ENCODE measurements at regions not wholly inside any gene's neighbourhood (a gene's known extent, or its start where the extent isn't known, plus 50 kb on each side); places are given as distances from the start of the nearest gene placed in this dataset.
"Not testable (repeated sequence)": the region's sequence is repeated elsewhere in the genome, so short reads cannot be mapped to it uniquely, and the experiment has no call there.

DNA sequence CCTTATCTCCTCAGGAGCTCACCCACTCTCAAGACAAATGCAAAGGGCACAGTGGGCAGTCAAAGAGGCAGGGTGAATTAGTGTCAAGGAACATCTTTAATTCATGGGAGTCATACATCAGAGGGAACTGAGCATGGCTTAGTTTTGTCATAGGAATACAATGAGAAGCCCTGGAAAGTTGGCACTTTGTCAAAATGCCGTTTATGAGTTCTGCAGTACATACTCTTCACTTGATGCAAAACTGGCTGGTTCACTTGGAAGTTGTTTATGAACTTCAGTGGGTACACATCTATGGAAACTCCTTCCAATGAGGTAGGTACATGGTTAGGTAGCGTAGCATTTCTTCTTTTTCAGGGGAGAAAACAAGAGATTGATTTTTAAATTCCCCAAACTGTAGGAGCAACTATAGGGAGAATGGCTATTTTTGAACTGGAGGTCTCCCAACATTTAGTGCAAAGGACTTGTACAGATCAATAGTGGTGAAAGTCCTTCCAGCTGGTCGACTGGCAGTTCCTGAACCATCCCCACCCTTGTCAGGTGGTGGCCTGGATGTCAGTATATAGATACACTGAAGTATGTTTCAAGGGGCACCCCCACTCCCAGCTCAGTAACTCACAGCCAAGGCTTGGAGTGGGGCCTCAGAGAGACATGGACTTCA lies 580.5 kb downstream of the REEP3 start:
- Mint-ChIP-seq H3K9me3 (peaks cover 0 to 6% (median 0%) of the 10 kb centered on the region in 6 donors), H3K4me1 (no peaks in the 10 kb centered on the region), H3K27ac (no peak overlapping the region), H3K27me3 (ENCODE audit: low read depth in 3 of 3) (peaks cover 0 to 3% (median 0%) of the 10 kb centered on the region in 3 donors), H3K4me3 (no peak overlapping the region), H3K36me3 (no peaks in the 10 kb centered on the region)
- DNase-seq = no peak

DNA sequence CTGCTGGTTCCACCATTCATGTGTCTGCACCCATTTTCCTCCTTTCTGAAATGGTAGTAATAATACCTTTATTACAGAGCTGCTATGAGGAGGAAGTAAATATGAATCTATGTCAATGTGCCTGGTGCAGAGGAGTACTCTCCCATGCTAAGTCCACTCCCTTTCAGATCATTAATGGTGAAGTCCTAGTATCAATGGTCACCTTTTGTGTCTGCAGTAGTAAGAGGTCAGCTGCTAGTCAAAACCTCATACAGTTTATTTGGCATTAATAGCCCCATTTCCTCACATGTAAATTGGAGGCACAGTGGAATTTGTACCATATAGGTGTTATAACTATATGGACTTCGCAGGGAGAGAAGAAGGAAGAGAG lies 581.0 kb downstream of the REEP3 start:
- Mint-ChIP-seq H3K27ac (no peak overlapping the region), H3K4me3 (no peak overlapping the region), H3K27me3 (ENCODE audit: low read depth in 3 of 3) (peaks cover 0 to 3% (median 0%) of the 10 kb centered on the region in 3 donors), H3K4me1 (no peaks in the 10 kb centered on the region), H3K36me3 (no peaks in the 10 kb centered on the region), H3K9me3 (peaks cover 0 to 6% (median 0%) of the 10 kb centered on the region in 6 donors)
- DNase-seq = no peak

DNA sequence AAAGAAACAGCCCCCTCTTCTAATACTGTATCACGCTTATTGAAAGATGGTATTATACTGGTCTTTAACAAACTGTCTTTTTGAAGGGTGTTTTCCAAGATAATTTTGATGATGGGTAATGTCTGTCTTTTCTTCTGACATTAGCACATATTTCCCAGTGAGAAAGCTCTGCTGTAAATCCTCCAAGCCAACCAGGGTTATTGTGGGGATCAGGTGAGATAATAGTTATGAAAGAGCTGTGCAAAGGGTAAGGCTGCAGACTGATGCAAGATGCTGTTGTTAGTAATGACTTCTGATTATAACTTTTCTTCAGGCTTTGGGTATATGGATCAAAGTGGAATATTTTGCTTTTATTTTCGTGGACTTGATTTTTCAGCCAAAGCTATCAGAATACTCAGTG lies 581.7 kb downstream of the REEP3 start:
- Mint-ChIP-seq H3K4me3 (no peak overlapping the region), H3K9me3 (peaks cover 0 to 6% (median 0%) of the 10 kb centered on the region in 6 donors), H3K36me3 (no peaks in the 10 kb centered on the region), H3K4me1 (no peaks in the 10 kb centered on the region), H3K27me3 (ENCODE audit: low read depth in 3 of 3) (peaks cover 0 to 3% (median 0%) of the 10 kb centered on the region in 3 donors), H3K27ac (no peak overlapping the region)
- DNase-seq = no peak

DNA sequence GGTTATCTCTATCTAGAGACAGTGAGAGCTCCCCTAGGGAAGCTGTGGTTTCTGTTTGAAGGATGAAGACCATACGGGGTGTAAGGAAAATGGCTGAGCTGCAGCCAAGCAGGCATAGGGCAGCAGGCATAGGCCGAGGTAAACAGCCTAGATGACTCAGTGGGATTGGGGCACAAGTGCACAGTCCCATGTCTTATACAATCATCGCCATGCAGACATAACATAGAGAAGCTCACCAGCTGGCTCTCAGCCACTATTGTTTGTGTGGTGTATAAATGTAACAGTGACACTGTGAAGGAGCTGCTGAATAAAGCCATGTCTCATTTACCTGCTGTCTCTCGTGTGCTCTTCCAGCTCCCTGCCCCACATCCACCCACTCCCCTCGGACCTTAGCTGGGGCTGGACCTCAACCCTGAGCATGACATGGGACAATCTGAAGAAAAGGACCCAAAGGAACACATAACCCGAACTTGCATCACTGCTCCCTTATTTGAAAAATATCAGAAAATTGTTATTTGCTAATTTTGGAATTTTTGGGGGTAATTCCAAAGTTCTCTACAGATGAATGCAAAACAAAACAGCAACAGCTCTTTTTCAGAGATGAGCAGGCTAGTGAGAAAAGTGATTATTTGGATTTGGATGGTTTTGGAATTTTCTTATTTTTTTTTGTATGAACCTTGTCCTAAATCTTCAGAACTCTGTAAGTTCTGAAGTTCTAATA lies 582.7 kb downstream of the REEP3 start:
- no peak overlapping the region for H3K27ac Mint-ChIP-seq
- H3K4me1 Mint-ChIP-seq = no peaks in the 10 kb centered on the region
- no peaks in the 10 kb centered on the region for H3K36me3 Mint-ChIP-seq
- H3K9me3 Mint-ChIP-seq = peaks cover 0 to 6% (median 0%) of the 10 kb centered on the region in 6 donors
- DNase-seq = no peak
- H3K4me3 Mint-ChIP-seq = no peak overlapping the region
- no peaks in the 10 kb centered on the region for H3K27me3 Mint-ChIP-seq (ENCODE audit: low read depth in 3 of 3)

DNA sequence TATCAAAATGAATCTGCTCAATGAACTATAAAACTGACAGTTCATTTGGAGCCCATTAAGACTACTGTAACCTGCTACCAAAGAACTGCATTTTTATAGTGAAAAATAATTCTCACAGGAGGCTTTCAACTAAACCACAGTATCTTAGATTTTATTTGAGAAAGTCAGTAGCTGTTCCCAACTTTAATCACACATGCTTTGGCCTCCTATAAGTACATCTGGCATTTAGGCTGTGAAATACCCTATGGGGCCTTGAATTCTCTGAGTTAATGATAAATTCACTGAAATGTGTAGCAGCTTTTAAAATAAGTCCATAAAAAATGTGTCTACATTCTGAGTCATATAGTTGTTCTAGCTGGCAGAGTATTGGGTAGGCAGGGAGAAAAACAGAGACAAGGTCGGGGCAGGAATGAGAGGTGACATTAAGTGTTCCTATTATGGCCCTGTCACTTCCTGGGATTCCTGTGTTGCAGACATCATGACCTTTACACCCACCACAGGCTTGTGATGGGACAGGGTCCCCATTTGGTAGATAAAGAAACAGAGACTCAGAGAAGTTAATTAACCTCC lies 588.8 kb downstream of the REEP3 start:
- Mint-ChIP-seq H3K27me3 (ENCODE audit: low read depth in 3 of 3) (peaks cover 0 to 3% (median 2%) of the 10 kb centered on the region in 3 donors), H3K36me3 (no peaks in the 10 kb centered on the region), H3K4me3 (no peak overlapping the region), H3K4me1 (peaks cover 0 to 7% of the 10 kb centered on the region in 2 donors), H3K9me3 (peaks cover 0 to 8% (median 0%) of the 10 kb centered on the region in 6 donors), H3K27ac (no peak overlapping the region)
- no peak for DNase-seq

DNA sequence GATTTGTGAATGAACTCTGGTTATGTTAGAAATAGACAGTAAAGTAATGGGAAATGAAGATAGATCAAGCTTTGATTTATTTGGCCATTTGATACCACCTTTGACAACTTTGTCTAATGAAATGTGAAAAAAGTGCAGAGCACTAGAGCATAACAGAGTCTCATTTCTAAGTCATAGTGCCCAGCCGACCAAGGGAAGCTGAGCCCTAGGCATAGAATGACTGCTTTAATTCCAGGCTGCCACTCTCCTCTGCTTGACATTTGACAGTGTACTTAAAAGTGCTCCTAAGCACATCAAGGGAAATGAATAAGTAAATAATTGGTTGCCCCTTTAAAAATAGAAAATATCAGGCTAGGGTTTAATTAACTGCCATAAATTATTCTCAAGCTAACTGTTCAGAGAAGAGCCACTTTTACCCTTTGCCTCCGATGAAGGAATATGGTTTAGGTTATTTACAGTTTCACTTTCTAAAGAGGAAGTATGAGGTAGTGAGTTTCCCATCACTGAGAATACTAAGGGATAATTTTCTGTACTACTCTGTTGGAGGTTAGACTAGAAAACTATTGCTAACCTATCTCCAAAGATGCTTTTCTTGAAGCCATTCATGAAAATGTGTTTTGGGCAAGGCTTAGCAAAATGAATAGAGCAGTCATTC lies 591.6 kb downstream of the REEP3 start:
- peak overlapping the region in 3 of 5 donors; percentile 28 to 40 (median 38) for H3K4me3 Mint-ChIP-seq
- peaks cover 0 to 3% (median 2%) of the 10 kb centered on the region in 3 donors for H3K27me3 Mint-ChIP-seq (ENCODE audit: low read depth in 3 of 3)
- DNase-seq = no peak
- H3K9me3 Mint-ChIP-seq = peaks cover 0 to 8% (median 0%) of the 10 kb centered on the region in 6 donors
- H3K36me3 Mint-ChIP-seq = no peaks in the 10 kb centered on the region
- peaks cover 0 to 7% of the 10 kb centered on the region in 2 donors for H3K4me1 Mint-ChIP-seq
- no peak overlapping the region for H3K27ac Mint-ChIP-seq

DNA sequence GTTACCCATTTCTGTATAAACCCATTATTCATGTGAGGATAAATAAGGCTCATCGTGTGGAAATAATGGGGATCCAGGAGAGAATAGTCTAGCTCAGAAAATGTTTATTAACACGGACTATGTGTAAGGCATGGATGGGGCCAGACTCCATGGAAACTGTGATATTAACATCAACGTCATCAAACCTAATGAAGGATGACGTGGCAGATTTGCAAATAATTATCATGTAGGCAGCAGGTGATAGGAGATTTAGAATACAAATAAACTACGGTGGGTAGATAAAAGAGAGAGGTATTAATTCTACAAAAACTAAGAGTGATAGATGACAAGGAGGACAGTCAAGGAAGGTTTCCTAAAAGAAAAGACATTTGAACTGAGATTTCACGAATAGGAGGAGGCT lies 592.2 kb downstream of the REEP3 start:
- H3K27me3 Mint-ChIP-seq (ENCODE audit: low read depth in 3 of 3) = peaks cover 0 to 3% (median 2%) of the 10 kb centered on the region in 3 donors
- no peak overlapping the region for H3K27ac Mint-ChIP-seq
- peaks cover 0 to 7% of the 10 kb centered on the region in 2 donors for H3K4me1 Mint-ChIP-seq
- H3K36me3 Mint-ChIP-seq = no peaks in the 10 kb centered on the region
- no peak overlapping the region for H3K4me3 Mint-ChIP-seq
- peaks cover 0 to 7% (median 0%) of the 10 kb centered on the region in 6 donors for H3K9me3 Mint-ChIP-seq
- no peak for DNase-seq

DNA sequence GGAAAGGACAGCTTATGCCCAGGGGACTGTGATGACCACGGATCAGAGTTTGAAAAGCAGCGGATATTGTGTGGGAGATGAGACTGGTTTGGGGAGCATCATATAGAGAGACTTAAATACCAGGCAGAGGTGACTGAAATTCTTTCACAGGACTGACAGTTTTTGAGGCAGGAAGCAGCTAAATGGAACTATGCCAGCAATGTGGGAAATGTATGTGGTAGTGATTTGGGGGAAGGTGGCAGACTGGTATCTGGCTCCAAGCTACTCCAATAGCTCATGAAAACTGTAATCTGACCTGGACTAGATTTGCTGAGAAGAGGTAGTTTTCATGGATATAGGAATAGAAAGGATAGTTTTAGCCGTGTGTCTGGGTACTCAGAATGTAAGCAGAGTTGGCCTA lies 592.6 kb downstream of the REEP3 start:
- DNase-seq = no peak
- no peak overlapping the region for H3K4me3 Mint-ChIP-seq
- H3K36me3 Mint-ChIP-seq = no peaks in the 10 kb centered on the region
- H3K4me1 Mint-ChIP-seq = peaks cover 0 to 7% of the 10 kb centered on the region in 2 donors
- H3K9me3 Mint-ChIP-seq = peaks cover 0 to 7% (median 0%) of the 10 kb centered on the region in 6 donors
- H3K27ac Mint-ChIP-seq = no peak overlapping the region
- peaks cover 0 to 3% (median 2%) of the 10 kb centered on the region in 3 donors for H3K27me3 Mint-ChIP-seq (ENCODE audit: low read depth in 3 of 3)

DNA sequence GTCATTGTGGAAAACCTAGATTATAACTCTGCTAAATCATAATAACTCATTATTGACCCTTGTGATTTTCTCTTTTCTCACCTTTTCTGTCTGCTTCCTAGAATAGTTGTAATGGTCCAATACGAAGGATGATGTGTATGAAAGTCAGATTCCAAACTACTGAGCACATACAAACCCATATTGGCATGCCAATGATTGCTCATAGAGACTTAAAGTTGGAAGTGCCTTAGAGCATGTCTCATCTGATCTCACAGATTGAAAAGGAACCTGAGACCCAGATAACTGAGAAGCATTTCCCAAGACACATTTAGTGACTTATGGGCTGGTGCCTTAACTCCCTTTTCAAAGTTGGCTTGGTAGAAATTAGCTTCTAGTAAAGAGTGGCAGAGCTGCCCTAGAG lies 594.3 kb downstream of the REEP3 start:
- no peaks in the 10 kb centered on the region for H3K36me3 Mint-ChIP-seq
- H3K4me1 Mint-ChIP-seq = peaks cover 0 to 7% of the 10 kb centered on the region in 2 donors
- H3K9me3 Mint-ChIP-seq = peaks cover 0 to 7% (median 2%) of the 10 kb centered on the region in 6 donors
- peaks cover 0 to 3% (median 2%) of the 10 kb centered on the region in 3 donors for H3K27me3 Mint-ChIP-seq (ENCODE audit: low read depth in 3 of 3)
- H3K27ac Mint-ChIP-seq = no peak overlapping the region
- no peak overlapping the region for H3K4me3 Mint-ChIP-seq
- no peak for DNase-seq

DNA sequence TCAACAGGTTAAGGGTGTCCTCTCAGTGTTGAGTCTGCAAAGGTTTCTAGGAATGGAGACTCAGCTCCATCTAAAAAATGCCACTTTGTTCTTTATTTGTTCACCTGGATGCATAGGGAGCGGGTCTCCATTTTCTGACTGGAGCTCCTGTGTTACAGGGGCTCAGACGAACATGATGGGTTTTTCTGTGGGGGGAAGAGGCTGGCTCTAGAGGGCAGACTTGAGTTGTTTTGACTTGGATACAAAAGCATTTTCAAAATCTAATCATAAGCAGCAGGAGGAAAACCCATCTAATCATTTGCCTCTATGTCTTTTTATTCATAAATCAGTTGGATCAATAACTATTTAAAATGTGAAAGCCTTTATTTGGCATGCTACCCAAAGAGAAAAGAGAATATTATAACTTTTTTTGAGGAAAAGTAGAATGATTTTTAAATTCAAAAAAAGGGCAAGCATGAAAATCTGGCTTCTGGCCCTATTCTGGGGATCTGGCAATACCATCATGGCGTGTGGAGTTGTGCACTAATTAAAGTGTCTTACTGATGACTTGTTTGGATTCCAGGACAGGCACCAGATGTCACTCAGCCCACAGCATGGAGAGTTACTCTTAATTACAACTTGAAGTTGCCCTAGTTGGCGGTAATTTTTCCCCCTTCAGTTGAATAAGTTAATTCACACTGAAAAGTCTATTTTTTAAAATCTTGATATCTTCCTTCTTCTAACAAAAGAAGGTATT lies 594.9 kb downstream of the REEP3 start:
- peaks cover 0 to 5% (median 1%) of the 10 kb centered on the region in 6 donors for H3K9me3 Mint-ChIP-seq
- H3K27ac Mint-ChIP-seq = no peak overlapping the region
- no peak for DNase-seq
- peaks cover 0 to 3% (median 2%) of the 10 kb centered on the region in 3 donors for H3K27me3 Mint-ChIP-seq (ENCODE audit: low read depth in 3 of 3)
- H3K4me1 Mint-ChIP-seq = peaks cover 0 to 7% of the 10 kb centered on the region in 2 donors
- H3K36me3 Mint-ChIP-seq = no peaks in the 10 kb centered on the region
- H3K4me3 Mint-ChIP-seq = no peak overlapping the region

DNA sequence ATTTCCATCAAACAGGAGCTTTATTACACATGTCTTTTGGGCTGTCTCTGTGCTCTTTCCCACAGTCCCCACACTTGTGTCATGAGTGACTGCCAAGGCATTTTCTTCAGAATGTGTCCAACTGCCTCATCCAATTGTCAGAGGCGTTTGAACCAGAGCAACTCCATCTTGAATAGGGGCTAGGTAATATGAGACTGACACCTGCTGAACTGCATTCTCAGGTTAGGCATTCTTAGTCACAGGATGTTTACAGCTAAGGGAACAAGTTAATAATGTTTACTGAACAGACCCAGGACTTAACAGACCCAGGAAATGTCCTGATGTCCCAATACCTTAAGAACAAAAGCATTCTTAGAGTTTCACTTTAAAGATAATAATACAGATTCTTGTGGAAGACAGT lies 595.5 kb downstream of the REEP3 start:
- peaks cover 0 to 5% (median 1%) of the 10 kb centered on the region in 6 donors for H3K9me3 Mint-ChIP-seq
- DNase-seq = no peak
- no peak overlapping the region for H3K27ac Mint-ChIP-seq
- no peaks in the 10 kb centered on the region for H3K36me3 Mint-ChIP-seq
- peaks cover 0 to 7% of the 10 kb centered on the region in 2 donors for H3K4me1 Mint-ChIP-seq
- H3K4me3 Mint-ChIP-seq = no peak overlapping the region
- peaks cover 0 to 3% (median 2%) of the 10 kb centered on the region in 3 donors for H3K27me3 Mint-ChIP-seq (ENCODE audit: low read depth in 3 of 3)

DNA sequence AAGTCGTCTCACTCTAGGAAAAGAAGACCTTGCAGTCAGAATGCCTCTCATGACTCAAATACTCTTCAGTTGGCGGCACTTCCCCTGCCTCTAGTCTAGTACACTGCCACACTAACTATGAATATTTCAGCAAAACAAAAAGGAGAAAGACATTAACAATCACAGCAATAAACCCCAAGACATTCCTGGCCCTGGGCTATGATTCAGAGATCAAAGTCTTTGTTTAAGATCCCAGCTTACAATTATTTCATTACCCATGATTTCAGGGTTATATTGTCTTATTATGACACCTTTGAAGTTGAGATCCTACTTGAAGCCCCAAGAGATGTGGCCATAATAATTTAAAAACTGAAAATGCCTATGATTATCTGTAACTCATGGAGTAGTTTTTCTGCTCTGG lies 597.5 kb downstream of the REEP3 start:
- no peaks in the 10 kb centered on the region for H3K4me1 Mint-ChIP-seq
- H3K9me3 Mint-ChIP-seq = peaks cover 0 to 6% (median under 1%) of the 10 kb centered on the region in 6 donors
- peaks cover 0 to 2% (median 2%) of the 10 kb centered on the region in 3 donors for H3K27me3 Mint-ChIP-seq (ENCODE audit: low read depth in 3 of 3)
- H3K36me3 Mint-ChIP-seq = no peaks in the 10 kb centered on the region
- no peak overlapping the region for H3K4me3 Mint-ChIP-seq
- no peak for DNase-seq
- H3K27ac Mint-ChIP-seq = no peak overlapping the region

DNA sequence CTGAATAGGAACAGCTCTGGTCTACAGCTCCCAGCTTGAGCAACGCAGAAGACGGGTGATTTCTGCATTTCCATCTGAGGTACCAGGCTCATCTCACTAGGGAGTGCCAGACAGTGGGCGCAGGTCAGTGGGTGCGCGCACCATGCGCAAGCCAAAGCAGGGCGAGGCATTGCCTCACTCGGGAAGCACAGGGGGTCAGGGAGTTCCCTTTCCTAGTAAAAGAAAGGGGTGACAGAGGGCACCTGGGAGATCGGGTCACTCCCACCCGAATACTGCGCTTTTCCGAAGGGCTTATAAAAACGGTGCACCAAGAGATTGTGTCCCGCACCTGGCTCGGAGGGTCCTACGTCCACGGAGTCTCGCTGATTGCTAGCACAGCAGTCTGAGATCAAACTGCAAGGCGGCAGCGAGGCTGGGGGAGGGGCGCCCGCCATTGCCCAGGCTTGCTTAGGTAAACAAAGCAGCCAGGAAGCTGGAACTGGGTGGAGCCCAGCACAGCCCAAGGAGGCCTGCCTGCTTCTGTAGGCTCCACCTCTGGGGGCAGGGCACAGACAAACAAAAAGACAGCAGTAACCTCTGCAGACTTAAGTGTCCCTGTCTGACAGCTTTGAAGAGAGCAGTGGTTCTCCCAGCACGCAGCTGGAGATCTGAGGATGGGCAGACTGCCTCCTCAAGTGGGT lies 599.2 kb downstream of the REEP3 start:
- not testable (repeated sequence) for DNase-seq; H3K27me3 Mint-ChIP-seq (ENCODE audit: low read depth in 3 of 3); H3K9me3 Mint-ChIP-seq; H3K4me1 Mint-ChIP-seq; H3K4me3 Mint-ChIP-seq; H3K36me3 Mint-ChIP-seq; H3K27ac Mint-ChIP-seq

All from immature natural killer cell (primary cell).